ENCODE measurements at regions not wholly inside any gene's neighbourhood (a gene's known extent, or its start where the extent isn't known, plus 50 kb on each side); places are given as distances from the start of the nearest gene placed in this dataset.

DNA sequence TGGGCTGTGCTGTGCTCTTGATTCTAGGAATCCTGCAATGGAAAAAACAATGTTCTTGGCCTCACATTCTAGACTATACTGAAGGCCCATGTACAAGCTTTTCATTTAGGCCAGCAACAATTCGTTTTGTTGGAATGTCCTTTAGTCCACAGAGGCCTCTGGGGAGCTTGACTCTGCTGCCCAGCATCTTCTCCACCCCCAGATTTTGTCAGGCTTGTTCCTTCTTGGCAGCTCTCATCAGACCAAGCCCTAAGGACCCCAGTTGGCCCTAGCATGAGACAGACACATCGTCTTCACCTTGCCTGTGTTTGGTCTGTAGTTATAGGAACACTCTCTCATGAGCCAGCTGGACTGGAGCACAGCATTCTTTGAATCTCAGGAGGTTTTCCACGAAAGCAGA is 300.1 kb downstream of the VRK1 start:
- H3K23ac ChIP-seq (ENCODE audit: low read depth, low read length): no peak overlapping the region
- no peaks in the 10 kb centered on the region for H3K4me1 ChIP-seq (ENCODE audit: control insufficient read depth, insufficient read depth, low read length)
- H2BK120ac ChIP-seq (ENCODE audit: low read depth, low read length): no peak overlapping the region
- no peaks in the 10 kb centered on the region for H4K20me1 ChIP-seq (ENCODE audit: insufficient read depth, low read length)
- H2BK5ac ChIP-seq (ENCODE audit: low read depth, low read length, poor library complexity, severe bottlenecking): no peak overlapping the region
- in situ Hi-C loops (cut with MboI; ENCODE audit: low sequenced_read_pairs) (no loop called here), intact Hi-C loops (cut with micrococcal nuclease) (no loop called here), dilution Hi-C loops (cut with HindIII; ENCODE audit: low sequenced_read_pairs, unreplicated experiment) (no loop called here)
- no peaks in the 10 kb centered on the region for H3K9me1 ChIP-seq (ENCODE audit: insufficient read depth, low read length)
- H3K27me3 ChIP-seq (ENCODE audit: control insufficient read depth, insufficient read depth, low read length): no peaks in the 10 kb centered on the region
- CTCF ChIA-PET: no interaction called here
- no peaks in the 10 kb centered on the region for H3K36me3 ChIP-seq (ENCODE audit: control insufficient read depth, insufficient read depth, low read length)
- no peak overlapping the region for H3K4me2 ChIP-seq (ENCODE audit: low read depth, low read length)
- no peak overlapping the region for H3K14ac ChIP-seq (replicated peaks; ENCODE audit: low read depth, low read length)
- no peak overlapping the region for H3K27ac ChIP-seq (ENCODE audit: insufficient read depth, low read length)
- BruUV-seq (replicated peaks): no TSS peak
- H2AK5ac ChIP-seq (ENCODE audit: low read depth, low read length): no peak overlapping the region
- no peak overlapping the region for H3K56ac ChIP-seq (ENCODE audit: extremely low read depth, insufficient read depth, low read length)
- H3K9me3 ChIP-seq (ENCODE audit: control insufficient read depth, insufficient read depth, low read length): peaks cover 41% of the 10 kb centered on the region
- no peaks in the 10 kb centered on the region for H3K79me1 ChIP-seq (ENCODE audit: low read depth in 1 of 2, low read length in 2 of 2)
- H2BK20ac ChIP-seq (ENCODE audit: low read depth, low read length): no peak overlapping the region
- H3K18ac ChIP-seq (ENCODE audit: low read depth, low read length): no peak overlapping the region
- no peak for DNase-seq
- H2BK15ac ChIP-seq (ENCODE audit: low read depth, low read length): no peak overlapping the region
- ATAC-seq (ENCODE audit: low read depth): no peak
- no peak overlapping the region for H2AFZ ChIP-seq (replicated peaks; ENCODE audit: low read length, poor library complexity)
- no CpG with 5 or more reads among the region's 3 CpGs for WGBS, 2 experiments (ENCODE audit: extremely low coverage in 2 of 2, insufficient read length in 1 of 2)
- POLR2A ChIA-PET (ENCODE audit: unreplicated experiment): no interaction called here
- H4K8ac ChIP-seq (ENCODE audit: low read depth in 2 of 2, low read length in 2 of 2): no peak overlapping the region
- TF ChIP-seq NFE2L2 (IDR thresholded peaks at IDR 0.05; ENCODE audit: low read depth, low read length) (no peak), POLR2A (IDR thresholded peaks at IDR 0.05; ENCODE audit: low read depth, low read length) (no peak), MAZ (IDR thresholded peaks at IDR 0.05; ENCODE audit: borderline replicate concordance, low read depth, low read length) (no peak), BHLHE40 (IDR thresholded peaks at IDR 0.05; ENCODE audit: low read depth, low read length) (no peak), RCOR1 (IDR thresholded peaks at IDR 0.05; ENCODE audit: insufficient replicate concordance, low read length) (no peak), RAD21 (IDR thresholded peaks at IDR 0.05; ENCODE audit: low read length) (no peak), CHD1 (IDR thresholded peaks at IDR 0.05; ENCODE audit: low read depth, low read length) (no peak), MXI1 (IDR thresholded peaks at IDR 0.05; ENCODE audit: borderline replicate concordance, low read depth, low read length) (no peak)
- TF ChIP-seq, protein P1, sequence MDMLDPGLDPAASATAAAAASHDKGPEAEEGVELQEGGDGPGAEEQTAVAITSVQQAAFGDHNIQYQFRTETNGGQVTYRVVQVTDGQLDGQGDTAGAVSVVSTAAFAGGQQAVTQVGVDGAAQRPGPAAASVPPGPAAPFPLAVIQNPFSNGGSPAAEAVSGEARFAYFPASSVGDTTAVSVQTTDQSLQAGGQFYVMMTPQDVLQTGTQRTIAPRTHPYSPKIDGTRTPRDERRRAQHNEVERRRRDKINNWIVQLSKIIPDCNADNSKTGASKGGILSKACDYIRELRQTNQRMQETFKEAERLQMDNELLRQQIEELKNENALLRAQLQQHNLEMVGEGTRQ (IDR thresholded peaks at IDR 0.05; ENCODE audit: low read depth, low read length): no peak
- TF ChIP-seq, protein P2, sequence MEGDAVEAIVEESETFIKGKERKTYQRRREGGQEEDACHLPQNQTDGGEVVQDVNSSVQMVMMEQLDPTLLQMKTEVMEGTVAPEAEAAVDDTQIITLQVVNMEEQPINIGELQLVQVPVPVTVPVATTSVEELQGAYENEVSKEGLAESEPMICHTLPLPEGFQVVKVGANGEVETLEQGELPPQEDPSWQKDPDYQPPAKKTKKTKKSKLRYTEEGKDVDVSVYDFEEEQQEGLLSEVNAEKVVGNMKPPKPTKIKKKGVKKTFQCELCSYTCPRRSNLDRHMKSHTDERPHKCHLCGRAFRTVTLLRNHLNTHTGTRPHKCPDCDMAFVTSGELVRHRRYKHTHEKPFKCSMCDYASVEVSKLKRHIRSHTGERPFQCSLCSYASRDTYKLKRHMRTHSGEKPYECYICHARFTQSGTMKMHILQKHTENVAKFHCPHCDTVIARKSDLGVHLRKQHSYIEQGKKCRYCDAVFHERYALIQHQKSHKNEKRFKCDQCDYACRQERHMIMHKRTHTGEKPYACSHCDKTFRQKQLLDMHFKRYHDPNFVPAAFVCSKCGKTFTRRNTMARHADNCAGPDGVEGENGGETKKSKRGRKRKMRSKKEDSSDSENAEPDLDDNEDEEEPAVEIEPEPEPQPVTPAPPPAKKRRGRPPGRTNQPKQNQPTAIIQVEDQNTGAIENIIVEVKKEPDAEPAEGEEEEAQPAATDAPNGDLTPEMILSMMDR (conservative IDR thresholded peaks at IDR 0.05; ENCODE audit: low read depth, low read length): no peak
- no peak overlapping the region for H3K9ac ChIP-seq (ENCODE audit: low read depth, low read length)
- no peak overlapping the region for H4K91ac ChIP-seq (ENCODE audit: insufficient read depth, low read depth, low read length)
- H3K4ac ChIP-seq (ENCODE audit: low read depth, low read length): no peak overlapping the region
- H4K5ac ChIP-seq (ENCODE audit: low read depth, low read length): no peak overlapping the region
- H2AK9ac ChIP-seq (replicated peaks; ENCODE audit: low read depth, low read length, poor library complexity): no peak overlapping the region
- H3K4me3 ChIP-seq (ENCODE audit: insufficient read depth, low read depth, low read length): no peak overlapping the region

All from IMR-90 (cell line).